Astrocyte of the spinal cord (primary cell): ENCODE measurements at regions not wholly inside any gene's neighbourhood (a gene's known extent, or its start where the extent isn't known, plus 50 kb on each side); places are given as distances from the start of the nearest gene placed in this dataset.

Source experiments
- DNase-seq: peaks from one replicate; pipeline ENCODE4 v3.0.0; 2011; ENCODE audit warnings: low read depth, low spot score
- H3K4me3 ChIP-seq: 2 replicates; pipeline ENCODE4 v1.5.1; 2011; ENCODE audit warnings: low read depth, mild to moderate bottlenecking, low read length, moderate library complexity
- in situ Hi-C: cut with HindIII; loops from 2 replicates; pipeline ENCODE4 v1.10.0; 2017; ENCODE audit warnings: low sequenced_read_pairs
- TF ChIP-seq, protein P1 (sequence below): IDR thresholded peaks from 2 replicates; pipeline ENCODE4 v1.5.1; 2012; ENCODE audit warnings: low read depth, mild to moderate bottlenecking, low read length, inconsistent platforms

GRCh38 chr5:126046846-126047571 is 376.2 kb upstream of the GRAMD2B start:
- DNase-seq: no peak
- no peak overlapping the region for H3K4me3 ChIP-seq
- in situ Hi-C loops: no loop called here
- TF ChIP-seq, protein P1, sequence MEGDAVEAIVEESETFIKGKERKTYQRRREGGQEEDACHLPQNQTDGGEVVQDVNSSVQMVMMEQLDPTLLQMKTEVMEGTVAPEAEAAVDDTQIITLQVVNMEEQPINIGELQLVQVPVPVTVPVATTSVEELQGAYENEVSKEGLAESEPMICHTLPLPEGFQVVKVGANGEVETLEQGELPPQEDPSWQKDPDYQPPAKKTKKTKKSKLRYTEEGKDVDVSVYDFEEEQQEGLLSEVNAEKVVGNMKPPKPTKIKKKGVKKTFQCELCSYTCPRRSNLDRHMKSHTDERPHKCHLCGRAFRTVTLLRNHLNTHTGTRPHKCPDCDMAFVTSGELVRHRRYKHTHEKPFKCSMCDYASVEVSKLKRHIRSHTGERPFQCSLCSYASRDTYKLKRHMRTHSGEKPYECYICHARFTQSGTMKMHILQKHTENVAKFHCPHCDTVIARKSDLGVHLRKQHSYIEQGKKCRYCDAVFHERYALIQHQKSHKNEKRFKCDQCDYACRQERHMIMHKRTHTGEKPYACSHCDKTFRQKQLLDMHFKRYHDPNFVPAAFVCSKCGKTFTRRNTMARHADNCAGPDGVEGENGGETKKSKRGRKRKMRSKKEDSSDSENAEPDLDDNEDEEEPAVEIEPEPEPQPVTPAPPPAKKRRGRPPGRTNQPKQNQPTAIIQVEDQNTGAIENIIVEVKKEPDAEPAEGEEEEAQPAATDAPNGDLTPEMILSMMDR: no peak

GRCh38 chr5:126052120-126052519 is 371.1 kb upstream of the GRAMD2B start:
- DNase-seq: no peak
- in situ Hi-C loops: no loop called here
- TF ChIP-seq, protein P1: no peak
- no peak overlapping the region for H3K4me3 ChIP-seq

- no peak overlapping the region for H3K4me3 ChIP-seq
- in situ Hi-C loops: no loop called here
- no peak for DNase-seq
- TF ChIP-seq, protein P1: no peak
Observed at GRCh38 chr5:126052791-126053190, 370.4 kb upstream of the GRAMD2B start.

GRCh38 chr5:126053630-126054029 is 369.6 kb upstream of the GRAMD2B start:
- TF ChIP-seq, protein P1: no peak
- DNase-seq: no peak
- in situ Hi-C loops: no loop called here
- no peak overlapping the region for H3K4me3 ChIP-seq

DNA sequence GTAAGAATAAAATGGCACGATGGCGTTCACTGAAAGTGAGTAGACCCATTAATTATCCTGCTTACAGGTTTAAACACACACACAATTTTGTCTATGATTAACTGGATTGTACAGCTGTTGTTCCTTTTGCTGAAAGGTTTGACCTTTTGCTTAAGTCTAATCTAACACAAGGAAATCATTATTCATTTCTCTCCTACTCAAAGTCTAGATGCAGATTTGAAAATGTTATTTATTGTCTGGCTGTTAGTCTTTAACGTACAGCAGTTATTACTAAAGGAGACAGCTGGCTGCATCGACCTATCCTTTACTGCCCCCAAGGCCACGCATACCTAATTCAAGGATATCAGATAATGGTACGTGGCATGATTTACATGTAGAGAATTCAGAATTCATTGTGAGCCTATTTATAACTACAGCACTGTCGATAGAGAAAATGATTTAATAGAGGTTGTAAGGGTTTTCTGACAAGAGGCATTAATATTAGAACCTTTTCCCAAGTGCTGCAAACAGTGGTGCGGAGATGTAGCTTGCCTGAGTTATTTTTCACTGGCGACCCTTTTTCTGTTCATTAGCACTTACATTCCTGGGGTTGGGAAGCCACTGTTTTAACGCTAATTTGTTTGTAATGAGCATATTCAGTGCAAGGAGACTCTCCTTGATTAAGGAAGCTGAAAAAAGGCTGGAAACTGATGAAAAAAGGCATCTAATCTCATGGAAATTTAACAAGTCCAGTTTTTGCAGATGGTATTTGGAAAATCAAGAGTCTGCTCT is 368.4 kb upstream of the GRAMD2B start:
- in situ Hi-C loops: no loop called here
- no peak for DNase-seq
- TF ChIP-seq, protein P1: no peak
- no peak overlapping the region for H3K4me3 ChIP-seq

DNA sequence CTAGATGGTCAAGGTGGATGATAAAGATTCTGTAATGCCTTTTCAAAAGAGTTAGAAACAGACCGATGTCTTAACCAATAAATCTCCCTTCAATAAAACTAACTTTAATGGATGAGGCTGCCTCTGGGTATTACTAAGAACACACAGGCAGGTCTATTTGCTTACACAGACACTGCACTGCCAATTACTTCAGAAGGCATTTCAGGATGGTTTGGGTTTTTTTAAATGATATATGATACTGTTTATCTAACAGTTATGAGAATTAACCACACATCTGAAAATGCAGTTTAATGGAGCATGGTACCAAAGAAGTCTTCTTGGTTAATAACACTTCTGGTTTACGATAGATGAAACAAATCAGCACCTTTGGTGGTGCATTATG is 367.9 kb upstream of the GRAMD2B start:
- H3K4me3 ChIP-seq: no peak overlapping the region
- in situ Hi-C loops: no loop called here
- no peak for DNase-seq
- TF ChIP-seq, protein P1: no peak
